ENCODE measurements at regions not wholly inside any gene's neighbourhood (a gene's known extent, or its start where the extent isn't known, plus 50 kb on each side); places are given as distances from the start of the nearest gene placed in this dataset.

DNA sequence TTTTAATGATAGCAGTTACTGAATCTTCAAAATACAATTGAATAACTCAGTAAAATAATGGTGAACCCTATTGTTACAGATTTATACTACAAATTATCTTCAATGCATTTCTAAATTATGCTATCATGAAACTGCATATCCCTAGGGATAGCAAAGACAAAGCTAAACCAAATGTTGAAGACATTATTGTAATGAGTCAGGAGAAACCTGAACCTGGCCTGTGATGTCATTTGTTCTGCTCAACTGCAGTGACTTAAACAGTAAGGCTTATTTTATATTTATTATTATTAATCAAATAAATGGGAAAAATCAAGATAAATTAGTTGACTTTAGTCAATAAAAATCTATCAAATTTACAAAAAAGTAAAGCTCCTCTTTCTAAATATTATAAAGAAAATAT is 100.3 kb downstream of the UCHL5 start:
- TF ChIP-seq, protein P1, sequence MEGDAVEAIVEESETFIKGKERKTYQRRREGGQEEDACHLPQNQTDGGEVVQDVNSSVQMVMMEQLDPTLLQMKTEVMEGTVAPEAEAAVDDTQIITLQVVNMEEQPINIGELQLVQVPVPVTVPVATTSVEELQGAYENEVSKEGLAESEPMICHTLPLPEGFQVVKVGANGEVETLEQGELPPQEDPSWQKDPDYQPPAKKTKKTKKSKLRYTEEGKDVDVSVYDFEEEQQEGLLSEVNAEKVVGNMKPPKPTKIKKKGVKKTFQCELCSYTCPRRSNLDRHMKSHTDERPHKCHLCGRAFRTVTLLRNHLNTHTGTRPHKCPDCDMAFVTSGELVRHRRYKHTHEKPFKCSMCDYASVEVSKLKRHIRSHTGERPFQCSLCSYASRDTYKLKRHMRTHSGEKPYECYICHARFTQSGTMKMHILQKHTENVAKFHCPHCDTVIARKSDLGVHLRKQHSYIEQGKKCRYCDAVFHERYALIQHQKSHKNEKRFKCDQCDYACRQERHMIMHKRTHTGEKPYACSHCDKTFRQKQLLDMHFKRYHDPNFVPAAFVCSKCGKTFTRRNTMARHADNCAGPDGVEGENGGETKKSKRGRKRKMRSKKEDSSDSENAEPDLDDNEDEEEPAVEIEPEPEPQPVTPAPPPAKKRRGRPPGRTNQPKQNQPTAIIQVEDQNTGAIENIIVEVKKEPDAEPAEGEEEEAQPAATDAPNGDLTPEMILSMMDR (IDR thresholded peaks at IDR 0.05; ENCODE audit: control extremely low read depth, extremely low read depth, low read depth, missing control alignments): no peak
- DNase-seq (ENCODE audit: extremely low spot score): no peak
- ChIA-PET POLR2A (no interaction called here), CTCF (interaction anchor here (1.4 kb wide), 1 partner anchor 33 kb away, joined by 4 read pairs; no protein-coding TSS in a partner anchor)

DNA sequence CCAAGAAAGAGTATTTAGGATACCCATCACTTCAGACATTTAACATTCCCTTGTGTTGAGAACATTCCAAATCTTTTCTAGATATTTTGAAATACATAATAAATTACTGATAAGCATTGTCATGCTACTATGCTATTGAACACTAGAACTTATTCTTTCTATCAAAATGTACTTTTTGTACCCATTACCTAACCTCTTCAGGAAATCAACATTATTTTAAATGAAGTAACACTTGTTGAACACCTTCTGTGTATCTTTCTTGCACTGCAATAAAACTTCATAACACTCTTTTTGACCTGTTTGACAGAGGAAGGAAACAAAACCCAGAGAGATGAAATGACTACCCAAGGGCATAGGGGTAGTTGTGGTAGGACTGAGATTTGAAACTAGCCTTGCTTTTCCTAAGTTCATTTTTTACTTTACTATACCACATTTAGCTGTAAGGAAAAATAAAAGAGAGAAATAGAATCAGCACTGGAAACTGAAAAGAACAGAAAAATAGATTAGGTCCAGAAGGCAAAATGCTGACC is 99.4 kb downstream of the UCHL5 start:
- no peak for DNase-seq (ENCODE audit: extremely low spot score)
- ChIA-PET CTCF (no interaction called here), POLR2A (no interaction called here)
- TF ChIP-seq, protein P1 (IDR thresholded peaks at IDR 0.05; ENCODE audit: control extremely low read depth, extremely low read depth, low read depth, missing control alignments): no peak

Data from GM10248 (cell line).